Lower leg skin (tissue), 4 donors: ENCODE measurements at regions not wholly inside any gene's neighbourhood (a gene's known extent, or its start where the extent isn't known, plus 50 kb on each side); places are given as distances from the start of the nearest gene placed in this dataset.

ENCODE experiments used
- DNase-seq, 2 donors: peaks; one replicate each; pipeline ENCODE4 v3.0.0-alpha.2; 2019; ENCODE audit warnings: low spot score in 2 of 2
- H3K4me3 ChIP-seq: fragments of 200-600 bp; sonication (generic); 2 replicates; pipeline ENCODE4 v1.5.1; 2017; ENCODE audit warnings: mild to moderate bottlenecking, low read depth; ENCODE audit not compliant: poor library complexity, severe bottlenecking
- POLR2A ChIP-seq, 2 donors: fragments of 450-650 bp; IDR thresholded peaks; one replicate each; pipeline ENCODE4 v1.6.1; 2016 to 2017; ENCODE audit warnings: antibody characterized with exemption in 2 of 2, mild to moderate bottlenecking in 1 of 2, moderate library complexity in 1 of 2
- whole genome bisulfite sequencing, 2 donors: methylation state at CpG; one replicate each; pipeline ENCODE4 v1.1.5; 2018; 5-methylcytosine and 5-hydroxymethylcytosine counted together
- intact Hi-C: fragments of 100-400 bp; cut with DNase I; formaldehyde crosslinking; loops from one replicate; pipeline ENCODE4 v1.15.0; 2023; ENCODE audit warnings: low total_unique reads
- TF ChIP-seq, protein P1 (sequence below), 3 donors: fragments of 450-650 bp; IDR thresholded peaks; one replicate each; pipeline ENCODE4 v1.5.1; 2016; ENCODE audit warnings: antibody characterized with exemption in 3 of 3, mild to moderate bottlenecking in 3 of 3, moderate library complexity in 2 of 3

DNA sequence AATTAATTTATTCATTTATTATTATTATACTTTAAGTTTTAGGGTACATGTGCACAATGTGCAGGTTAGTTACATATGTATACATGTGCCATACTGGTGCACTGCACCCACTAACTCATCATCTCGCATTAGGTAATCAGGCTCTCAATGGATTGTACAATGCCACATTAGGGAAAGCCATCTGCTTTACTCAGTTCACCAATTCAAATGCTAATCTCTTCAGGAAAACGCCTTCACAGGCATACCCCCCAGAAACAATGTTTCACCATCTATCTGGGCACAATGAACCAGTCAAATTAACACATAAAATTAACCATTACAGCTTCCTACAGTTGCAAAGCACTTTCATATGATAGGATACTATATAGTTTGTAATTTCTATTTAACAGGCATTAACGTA lies 84.8 kb upstream of the DNAJC10 start:
- no peak for TF ChIP-seq POLR2A (IDR thresholded peaks at IDR 0.05)
- TF ChIP-seq, protein P1, sequence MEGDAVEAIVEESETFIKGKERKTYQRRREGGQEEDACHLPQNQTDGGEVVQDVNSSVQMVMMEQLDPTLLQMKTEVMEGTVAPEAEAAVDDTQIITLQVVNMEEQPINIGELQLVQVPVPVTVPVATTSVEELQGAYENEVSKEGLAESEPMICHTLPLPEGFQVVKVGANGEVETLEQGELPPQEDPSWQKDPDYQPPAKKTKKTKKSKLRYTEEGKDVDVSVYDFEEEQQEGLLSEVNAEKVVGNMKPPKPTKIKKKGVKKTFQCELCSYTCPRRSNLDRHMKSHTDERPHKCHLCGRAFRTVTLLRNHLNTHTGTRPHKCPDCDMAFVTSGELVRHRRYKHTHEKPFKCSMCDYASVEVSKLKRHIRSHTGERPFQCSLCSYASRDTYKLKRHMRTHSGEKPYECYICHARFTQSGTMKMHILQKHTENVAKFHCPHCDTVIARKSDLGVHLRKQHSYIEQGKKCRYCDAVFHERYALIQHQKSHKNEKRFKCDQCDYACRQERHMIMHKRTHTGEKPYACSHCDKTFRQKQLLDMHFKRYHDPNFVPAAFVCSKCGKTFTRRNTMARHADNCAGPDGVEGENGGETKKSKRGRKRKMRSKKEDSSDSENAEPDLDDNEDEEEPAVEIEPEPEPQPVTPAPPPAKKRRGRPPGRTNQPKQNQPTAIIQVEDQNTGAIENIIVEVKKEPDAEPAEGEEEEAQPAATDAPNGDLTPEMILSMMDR (IDR thresholded peaks at IDR 0.05), result no peak
- intact Hi-C loops, result no loop called here
- WGBS, 2 donors, result 71 to 75% methylated on average over 3 of the region's 3 CpGs
- H3K4me3 ChIP-seq, result no peak overlapping the region
- no peak for DNase-seq

DNA sequence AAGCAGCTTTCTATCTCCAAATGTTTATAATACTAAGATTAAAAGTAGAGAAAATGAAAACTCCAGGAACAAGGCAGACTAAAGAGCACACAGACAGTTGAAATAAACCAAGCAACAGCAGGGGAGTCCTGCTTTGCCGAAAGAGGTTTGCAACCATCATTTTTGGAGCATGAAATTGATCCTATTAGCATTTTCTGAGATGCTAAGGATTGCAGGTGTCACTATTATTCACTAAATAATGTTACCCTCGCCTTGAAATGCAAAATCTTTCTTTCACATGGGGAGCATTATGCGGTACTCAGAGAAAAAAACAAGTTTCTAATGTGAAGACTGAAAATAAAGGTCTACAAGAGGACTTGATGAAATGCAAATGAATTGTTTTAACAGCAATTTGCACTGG lies 81.7 kb upstream of the DNAJC10 start:
- DNase-seq, result no peak
- H3K4me3 ChIP-seq, result no peak overlapping the region
- TF ChIP-seq, protein P1 (IDR thresholded peaks at IDR 0.05), result no peak
- WGBS, 2 donors, result 80 to 83% methylated on average over 3 of the region's 3 CpGs
- intact Hi-C loops, result no loop called here

DNA sequence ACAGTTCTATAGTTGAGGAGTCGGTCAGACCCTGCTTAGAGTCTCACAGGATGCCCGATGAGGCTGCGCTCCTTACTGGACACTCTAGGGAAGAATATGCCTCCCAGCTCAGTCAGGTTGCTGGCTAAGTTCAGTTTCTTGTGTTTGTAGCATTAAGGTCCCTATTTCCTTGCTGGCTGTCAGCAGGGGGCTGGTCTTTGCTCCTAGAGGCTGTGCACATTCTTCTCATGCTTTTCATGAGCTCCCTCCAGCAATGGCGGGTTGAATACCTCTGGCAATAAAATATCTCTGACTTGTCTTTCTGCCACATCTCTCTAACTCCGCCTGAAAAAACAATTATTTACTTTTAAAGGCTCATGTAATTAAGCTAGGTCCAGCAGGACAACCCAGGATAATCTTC lies 79.4 kb upstream of the DNAJC10 start:
- intact Hi-C loops, result no loop called here
- DNase-seq, result no peak
- 24 to 45% methylated on average over 5 of the region's 5 CpGs for WGBS, 2 donors
- H3K4me3 ChIP-seq, result no peak overlapping the region
- TF ChIP-seq, protein P1 (IDR thresholded peaks at IDR 0.05), result no peak
- no peak for TF ChIP-seq POLR2A (IDR thresholded peaks at IDR 0.05)

DNA sequence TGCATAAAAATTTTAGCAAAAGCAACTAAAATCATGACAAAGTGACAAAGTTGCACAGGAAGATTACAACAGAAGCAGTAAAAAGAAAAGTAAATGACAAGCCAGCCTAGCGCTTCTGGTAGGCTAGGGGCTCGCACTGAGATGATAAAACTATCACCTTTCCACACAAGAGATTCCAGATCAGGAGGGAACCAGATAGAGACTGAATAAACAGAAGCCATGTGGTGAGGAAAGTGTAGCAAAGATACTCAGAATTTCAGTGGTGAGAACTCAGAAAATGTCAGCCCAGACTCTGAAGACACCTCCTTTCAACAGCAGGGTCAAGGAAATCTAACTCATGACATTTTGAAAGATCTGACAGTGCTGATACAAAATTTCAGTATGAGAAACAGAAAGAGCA lies 77.4 kb upstream of the DNAJC10 start:
- DNase-seq, result no peak
- 91 to 92% methylated on average over 2 of the region's 2 CpGs for WGBS, 2 donors
- intact Hi-C loops, result no loop called here
- no peak overlapping the region for H3K4me3 ChIP-seq
- TF ChIP-seq, protein P1 (IDR thresholded peaks at IDR 0.05), result no peak
- TF ChIP-seq POLR2A (IDR thresholded peaks at IDR 0.05), result no peak

DNA sequence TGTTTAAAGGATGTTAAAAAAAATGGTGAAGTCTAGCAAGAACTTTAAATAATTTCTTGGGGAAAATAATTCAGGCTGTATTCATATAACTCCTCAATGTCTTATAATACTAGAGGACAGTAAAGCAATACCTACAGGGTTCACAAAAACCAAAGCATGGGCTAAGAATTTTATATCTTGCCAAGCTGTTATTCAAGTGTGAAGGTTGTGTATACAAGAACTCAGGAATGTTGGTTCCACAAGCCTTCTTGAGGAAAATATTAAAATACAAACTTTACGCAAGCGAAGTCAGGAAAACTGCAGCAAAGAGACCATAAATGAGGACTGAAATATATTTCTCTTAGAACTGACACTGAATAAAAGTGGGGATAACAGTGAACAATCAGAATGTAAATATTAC lies 76.1 kb upstream of the DNAJC10 start:
- no peak for DNase-seq

DNA sequence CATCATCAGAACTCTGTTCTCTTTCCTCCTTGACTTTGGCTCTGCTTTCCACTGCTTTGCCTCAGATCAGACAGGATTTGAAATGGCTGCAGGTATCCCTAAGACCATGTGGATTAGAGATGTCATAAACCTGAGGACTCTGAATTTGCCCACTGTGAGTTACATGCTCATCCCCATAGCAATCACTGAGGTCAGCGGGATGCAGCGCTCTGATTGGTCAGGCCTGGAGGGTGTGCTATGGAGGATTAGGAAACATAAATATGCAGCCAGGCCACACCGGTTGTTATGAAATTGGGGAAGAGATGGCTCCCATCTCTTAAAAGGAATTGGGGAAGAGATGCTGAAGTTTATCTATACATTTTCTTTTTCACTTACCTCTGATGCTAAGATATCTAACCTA lies 73.7 kb upstream of the DNAJC10 start:
- intact Hi-C loops, result no loop called here
- H3K4me3 ChIP-seq, result no peak overlapping the region
- 75 to 77% methylated on average over 3 of the region's 3 CpGs for WGBS, 2 donors
- TF ChIP-seq, protein P1 (IDR thresholded peaks at IDR 0.05), result no peak
- no peak for TF ChIP-seq POLR2A (IDR thresholded peaks at IDR 0.05)
- DNase-seq, result peak in 1 of 2 donors; percentile 86

More for the DNA sequence above, 76.1 kb upstream of the DNAJC10 start:
- 95% methylated on average over 2 of the region's 2 CpGs for WGBS, 2 donors
- H3K4me3 ChIP-seq, result no peak overlapping the region
- TF ChIP-seq, protein P1 (IDR thresholded peaks at IDR 0.05), result no peak
- no peak for TF ChIP-seq POLR2A (IDR thresholded peaks at IDR 0.05)
- intact Hi-C loops, result no loop called here
